Right lobe of liver (tissue), 6 donors: ENCODE measurements at regions not wholly inside any gene's neighbourhood (a gene's known extent, or its start where the extent isn't known, plus 50 kb on each side); places are given as distances from the start of the nearest gene placed in this dataset.
"Not testable (repeated sequence)": the region's sequence is repeated elsewhere in the genome, so short reads cannot be mapped to it uniquely, and the experiment has no call there.

Experiments used
- ATAC-seq, 4 donors: fragments of 200-7000 bp; cut with Tn5 transposase; one replicate each; pipeline ENCODE4 v1.9.1; 2020; ENCODE audit warnings: mild to moderate bottlenecking in 4 of 4, moderate library complexity in 4 of 4
- DNase-seq, 3 donors: peaks; one replicate each; pipeline ENCODE4 v3.0.0-alpha.2; 2020
- H3K27ac ChIP-seq, 3 donors: fragments of 200-600 bp; one replicate each; pipeline ENCODE4 v1.8.0; 2022
- H3K27me3 ChIP-seq, 2 donors: fragments of 200-600 bp; one replicate each; pipeline ENCODE4 v1.8.0; 2022
- H3K36me3 ChIP-seq, 4 donors: fragments of 200-600 bp; sonication (generic) in 1 of 4; one replicate each; pipeline versions ENCODE4 v1.5.1 to v1.8.0; 2017 to 2022; ENCODE audit warnings: control low read depth in 1 of 4
- H3K4me1 ChIP-seq, 4 donors: fragments of 200-600 bp; sonication (generic) in 1 of 4; one replicate each; pipeline versions ENCODE4 v1.5.1 to v1.8.0; 2017 to 2022; ENCODE audit warnings: control low read depth in 1 of 4
- H3K4me3 ChIP-seq, 3 donors: fragments of 200-600 bp; one replicate each; pipeline ENCODE4 v1.8.0; 2022
- H3K9me3 ChIP-seq, 4 donors: fragments of 200-600 bp; sonication (generic) in 1 of 4; one replicate each; pipeline versions ENCODE4 v1.5.1 to v1.8.0; 2017 to 2022; ENCODE audit warnings: control low read depth in 1 of 4
- POLR2A ChIP-seq: fragments of 450-650 bp; IDR thresholded peaks from one replicate; pipeline ENCODE4 v1.6.1; 2017; ENCODE audit warnings: antibody characterized with exemption, mild to moderate bottlenecking
- WGBS: methylation state at CpG from one replicate; pipeline ENCODE4 v1.1.6; 2018; ENCODE audit warnings: low coverage, low lambda C conversion rate; ENCODE audit not compliant: insufficient coverage; ENCODE audit errors: missing lambda C conversion rate; 5-methylcytosine and 5-hydroxymethylcytosine counted together
- intact Hi-C, 2 donors: fragments of 100-400 bp; cut with DNase I; formaldehyde crosslinking; loops; one replicate each; pipeline versions ENCODE4 v1.11.2 to v1.14.1; 2022
- TF ChIP-seq, protein P1 (sequence below), 4 donors: fragments of 200-600 bp in 3 of 4; fragments of 450-650 bp in 1 of 4; IDR thresholded peaks; one replicate each; pipeline versions ENCODE4 v1.5.1 to v1.8.0; 2016 to 2022; ENCODE audit warnings: antibody characterized with exemption in 4 of 4, mild to moderate bottlenecking in 2 of 4
- donor health status: DM: no; HTN: yes; CAD: no.
- donor health status: DM: no; HTN: no; CAD: no.
- donor health status: DM: no; HTN: no; CAD: no.
- donor health status: DM: no; HTN: yes; CAD: no.
- donor health status: DM: no; HTN: yes; CAD: no.

GRCh38 chr1:157270705-157271274 lies 132.6 kb upstream of the ETV3 start:
- TF ChIP-seq, protein P1, sequence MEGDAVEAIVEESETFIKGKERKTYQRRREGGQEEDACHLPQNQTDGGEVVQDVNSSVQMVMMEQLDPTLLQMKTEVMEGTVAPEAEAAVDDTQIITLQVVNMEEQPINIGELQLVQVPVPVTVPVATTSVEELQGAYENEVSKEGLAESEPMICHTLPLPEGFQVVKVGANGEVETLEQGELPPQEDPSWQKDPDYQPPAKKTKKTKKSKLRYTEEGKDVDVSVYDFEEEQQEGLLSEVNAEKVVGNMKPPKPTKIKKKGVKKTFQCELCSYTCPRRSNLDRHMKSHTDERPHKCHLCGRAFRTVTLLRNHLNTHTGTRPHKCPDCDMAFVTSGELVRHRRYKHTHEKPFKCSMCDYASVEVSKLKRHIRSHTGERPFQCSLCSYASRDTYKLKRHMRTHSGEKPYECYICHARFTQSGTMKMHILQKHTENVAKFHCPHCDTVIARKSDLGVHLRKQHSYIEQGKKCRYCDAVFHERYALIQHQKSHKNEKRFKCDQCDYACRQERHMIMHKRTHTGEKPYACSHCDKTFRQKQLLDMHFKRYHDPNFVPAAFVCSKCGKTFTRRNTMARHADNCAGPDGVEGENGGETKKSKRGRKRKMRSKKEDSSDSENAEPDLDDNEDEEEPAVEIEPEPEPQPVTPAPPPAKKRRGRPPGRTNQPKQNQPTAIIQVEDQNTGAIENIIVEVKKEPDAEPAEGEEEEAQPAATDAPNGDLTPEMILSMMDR (IDR thresholded peaks at IDR 0.05) = no peak
- no peak for TF ChIP-seq POLR2A
- no peaks in the 10 kb centered on the region for H3K27me3 ChIP-seq
- no peaks in the 10 kb centered on the region for H3K9me3 ChIP-seq
- DNase-seq = no peak
- peaks cover 0 to 5% (median 0%) of the 10 kb centered on the region in 4 donors for H3K4me1 ChIP-seq
- no peak overlapping the region for H3K4me3 ChIP-seq
- no peak for ATAC-seq
- WGBS = 19% methylated on average over 2 of the region's 4 CpGs
- H3K36me3 ChIP-seq = no peaks in the 10 kb centered on the region
- intact Hi-C loops = no loop called here
- no peak overlapping the region for H3K27ac ChIP-seq

DNA sequence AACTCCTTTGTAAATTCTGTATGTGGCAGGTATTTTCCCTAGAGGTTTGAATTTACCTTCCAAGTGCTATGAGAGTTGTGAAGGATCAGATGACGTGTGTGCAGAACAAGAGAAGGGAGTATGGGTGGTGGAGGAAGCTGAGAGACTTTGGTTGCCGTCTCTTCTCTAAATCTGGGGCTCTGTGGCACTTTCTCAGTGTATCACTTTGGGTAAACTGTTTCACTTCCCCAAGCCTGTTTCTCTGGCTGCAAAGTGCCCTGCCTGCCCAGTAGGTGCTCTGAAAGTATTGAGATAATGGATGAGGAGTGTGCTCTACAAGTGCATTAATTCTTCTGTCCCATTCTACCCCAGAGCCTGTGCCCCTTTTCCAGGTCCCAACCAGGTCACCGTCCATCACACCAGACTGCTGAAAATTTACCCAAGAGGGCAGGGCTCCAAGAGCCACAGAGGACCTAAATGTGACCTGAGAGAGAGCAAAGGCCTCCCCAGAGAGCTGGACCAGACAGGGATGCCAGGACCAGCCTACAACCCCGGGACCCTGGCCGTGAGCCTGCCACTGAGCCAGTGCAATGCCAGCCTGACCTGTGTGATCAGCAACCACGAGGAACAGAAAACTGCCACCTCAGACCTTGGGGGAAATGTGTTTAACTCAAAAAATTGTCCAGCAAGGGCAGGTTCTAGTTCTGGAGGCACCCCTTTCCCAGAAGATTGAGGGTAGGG lies 131.6 kb upstream of the ETV3 start:
- peak in 2 of 3 donors; percentile 64 to 87 for DNase-seq
- intact Hi-C loops = no loop called here
- ATAC-seq = peak in 2 of 4 donors; percentile 64 to 98
- Histone ChIP-seq H3K27me3 (no peaks in the 10 kb centered on the region), H3K9me3 (no peaks in the 10 kb centered on the region), H3K4me1 (peaks cover 0 to 5% (median 0%) of the 10 kb centered on the region in 4 donors), H3K4me3 (no peak overlapping the region), H3K27ac (peak overlapping the region in 1 of 3 donors; percentile 13), H3K36me3 (no peaks in the 10 kb centered on the region)
- TF ChIP-seq POLR2A = no peak
- TF ChIP-seq, protein P1 (IDR thresholded peaks at IDR 0.05) = no peak
- WGBS = 49% methylated on average over 5 of the region's 6 CpGs

- H3K4me3 ChIP-seq = no peak overlapping the region
- H3K36me3 ChIP-seq = no peaks in the 10 kb centered on the region
- H3K9me3 ChIP-seq = no peaks in the 10 kb centered on the region
- DNase-seq = no peak
- intact Hi-C loops = no loop called here
- H3K27me3 ChIP-seq = no peaks in the 10 kb centered on the region
- no peak overlapping the region for H3K27ac ChIP-seq
- no peaks in the 10 kb centered on the region for H3K4me1 ChIP-seq
- ATAC-seq = no peak
- TF ChIP-seq, protein P1 (IDR thresholded peaks at IDR 0.05) = no peak
- no peak for TF ChIP-seq POLR2A
Observed at GRCh38 chr1:157262891-157263290, 124.7 kb upstream of the ETV3 start.

GRCh38 chr1:157262422-157262821 lies 124.2 kb upstream of the ETV3 start:
- no peak overlapping the region for H3K4me3 ChIP-seq
- WGBS = 28% methylated on average over 2 of the region's 2 CpGs
- no peaks in the 10 kb centered on the region for H3K27me3 ChIP-seq
- no peaks in the 10 kb centered on the region for H3K36me3 ChIP-seq
- no peak overlapping the region for H3K27ac ChIP-seq
- TF ChIP-seq POLR2A = no peak
- TF ChIP-seq, protein P1 (IDR thresholded peaks at IDR 0.05) = no peak
- ATAC-seq = no peak
- no peaks in the 10 kb centered on the region for H3K4me1 ChIP-seq
- H3K9me3 ChIP-seq = no peaks in the 10 kb centered on the region
- no peak for DNase-seq
- intact Hi-C loops = no loop called here

- H3K4me1 ChIP-seq, H3K36me3 ChIP-seq, H3K9me3 ChIP-seq, intact Hi-C loops, H3K4me3 ChIP-seq, H3K27ac ChIP-seq, ATAC-seq, DNase-seq, H3K27me3 ChIP-seq: not testable (repeated sequence)
- WGBS = 56% methylated on average over 3 of the region's 3 CpGs
Observed at GRCh38 chr1:157255891-157256290, 117.7 kb upstream of the ETV3 start.

GRCh38 chr1:157254183-157254582 lies 116.0 kb upstream of the ETV3 start:
- ATAC-seq, H3K27ac ChIP-seq, H3K27me3 ChIP-seq, DNase-seq, H3K4me3 ChIP-seq, H3K36me3 ChIP-seq, H3K4me1 ChIP-seq, H3K9me3 ChIP-seq, intact Hi-C loops: not testable (repeated sequence)
- 63% methylated on average over 2 of the region's 3 CpGs for WGBS
